GM21367 (cell line): ENCODE measurements at regions not wholly inside any gene's neighbourhood (a gene's known extent, or its start where the extent isn't known, plus 50 kb on each side); places are given as distances from the start of the nearest gene placed in this dataset.

ENCODE experiments used
- ATAC-seq: cut with Tn5 transposase; IDR thresholded peaks from one replicate; pipeline ENCODE4 v1.9.1; 2021; ENCODE audit not compliant: unreplicated experiment

DNA sequence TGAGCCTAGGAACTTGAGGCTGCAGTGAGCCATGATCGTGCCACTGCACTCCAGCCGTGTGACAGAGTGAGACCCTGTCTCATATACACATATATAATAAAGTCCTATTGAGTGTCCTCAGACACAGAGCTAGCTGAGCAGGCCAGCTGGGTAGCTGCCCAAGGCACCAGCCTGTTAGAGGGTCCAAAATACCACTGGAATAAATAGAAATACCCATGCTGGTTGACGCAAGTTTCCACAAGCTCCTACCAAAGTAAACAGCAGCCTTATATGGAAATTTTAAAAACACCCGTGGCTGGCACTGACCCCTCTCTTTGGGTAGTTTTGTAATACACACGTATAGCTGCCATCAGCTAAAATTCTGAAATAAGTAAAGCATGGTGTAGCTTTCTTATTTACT lies 348.6 kb downstream of the BCOR start:
- ATAC-seq, result no peak

- no peak for ATAC-seq
Observed at GRCh38 chrX:39749728-39750127, 348.0 kb downstream of the BCOR start.

- no peak for ATAC-seq
Observed at GRCh38 chrX:39750256-39750790, 347.4 kb downstream of the BCOR start.

DNA sequence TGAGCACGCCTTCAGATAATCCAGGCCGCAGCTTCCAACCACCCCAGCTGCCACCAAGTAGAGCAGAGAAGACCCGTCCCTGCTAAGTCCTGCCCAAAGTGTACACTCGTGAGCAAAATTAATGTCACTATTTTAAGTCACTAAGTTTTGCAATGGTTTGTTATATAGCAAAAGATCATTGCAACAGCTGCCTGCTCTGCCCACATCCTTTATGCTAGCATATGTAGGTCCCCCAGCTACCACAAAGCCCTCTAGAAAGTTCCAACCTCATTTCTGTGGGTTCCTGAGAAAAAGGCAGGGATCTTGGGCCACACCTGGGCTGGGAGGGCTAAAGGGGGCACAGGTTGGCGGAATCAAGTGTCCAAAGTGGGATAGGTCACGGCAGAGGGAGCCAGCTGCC lies 346.9 kb downstream of the BCOR start:
- ATAC-seq, result no peak

GRCh38 chrX:39752815-39753214 lies 344.9 kb downstream of the BCOR start:
- no peak for ATAC-seq

DNA sequence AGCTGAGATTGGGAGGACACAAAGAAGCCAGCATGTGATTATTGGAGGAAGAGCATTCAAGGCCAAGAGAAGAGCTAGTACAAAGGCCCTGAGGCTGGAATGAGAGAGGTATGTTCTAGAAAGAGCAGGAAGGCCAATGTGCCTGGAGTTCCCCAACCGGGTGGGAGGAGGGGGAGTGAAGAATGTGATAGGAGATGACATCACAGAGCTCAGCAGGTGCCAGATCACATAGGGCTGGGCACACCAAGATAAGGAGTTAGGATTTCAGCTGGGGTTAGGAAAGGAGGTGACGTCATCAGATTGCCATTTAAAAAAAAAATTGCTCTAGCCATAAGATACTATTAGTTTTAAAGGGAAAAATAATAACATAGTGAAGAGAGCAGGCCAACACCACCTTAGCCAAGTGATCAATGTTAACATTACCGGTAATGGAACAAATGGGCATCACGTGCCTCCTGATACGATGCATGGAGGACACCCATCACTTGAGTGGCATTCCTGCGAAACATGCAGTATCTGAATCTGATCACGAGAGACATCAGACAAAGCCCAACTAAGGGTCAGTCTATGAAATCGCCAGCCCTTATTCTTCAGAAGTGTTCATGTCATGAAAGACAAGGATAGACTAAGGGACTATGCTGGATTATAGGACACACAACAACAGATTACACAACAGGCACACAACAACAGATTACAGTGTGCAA lies 344.3 kb downstream of the BCOR start:
- no peak for ATAC-seq

DNA sequence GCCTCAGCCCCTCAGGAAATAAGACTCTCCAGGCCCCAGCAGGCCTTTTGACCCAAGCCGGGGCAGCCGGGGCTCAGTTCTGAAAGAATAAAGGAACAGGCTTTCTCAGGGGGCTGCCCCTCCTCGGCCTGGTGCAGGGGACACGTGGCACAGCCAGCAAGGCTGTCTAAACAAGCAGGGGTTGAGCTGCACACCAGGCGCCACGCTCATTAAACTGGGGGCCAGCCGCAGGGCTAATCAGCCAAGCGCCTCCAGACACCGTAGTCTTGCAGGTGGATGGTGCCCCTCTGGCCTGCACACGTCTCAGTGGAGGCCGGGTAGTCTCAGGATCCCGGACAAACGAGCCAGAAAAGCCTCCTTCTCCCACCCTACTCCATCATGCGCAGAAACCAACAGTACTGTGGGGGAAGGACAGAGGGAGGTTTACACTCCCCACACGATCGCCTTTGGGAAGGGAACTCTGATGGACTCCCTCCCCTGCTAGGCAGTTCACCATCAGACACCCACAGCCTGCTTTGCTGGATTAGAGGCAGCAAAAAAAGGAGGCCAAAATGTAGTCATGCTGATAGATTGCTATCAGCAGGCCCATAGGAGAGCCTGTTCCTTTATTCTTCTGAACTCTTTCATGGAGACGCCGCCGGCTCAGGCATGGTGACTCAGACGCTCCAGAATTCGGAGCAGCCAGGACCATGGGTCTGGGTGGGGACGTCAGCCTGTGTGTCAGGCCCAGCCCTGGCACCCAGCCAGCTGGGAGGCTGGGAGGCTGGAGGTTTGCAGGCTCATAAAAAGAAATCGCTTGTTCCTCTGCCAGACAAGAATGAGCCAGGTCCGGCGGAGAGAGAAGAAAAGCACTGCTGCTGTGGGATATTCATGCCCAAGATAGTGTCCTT lies 342.4 kb downstream of the BCOR start:
- no peak for ATAC-seq

GRCh38 chrX:39756086-39756883 lies 341.5 kb downstream of the BCOR start:
- no peak for ATAC-seq

- no peak for ATAC-seq
Observed at GRCh38 chrX:39757971-39758370, 339.8 kb downstream of the BCOR start.

GRCh38 chrX:39758791-39759525 lies 338.8 kb downstream of the BCOR start:
- no peak for ATAC-seq

- ATAC-seq, result no peak
Observed at GRCh38 chrX:39759526-39760224, 338.1 kb downstream of the BCOR start.

GRCh38 chrX:39760930-39761329 lies 336.8 kb downstream of the BCOR start:
- ATAC-seq, result no peak

DNA sequence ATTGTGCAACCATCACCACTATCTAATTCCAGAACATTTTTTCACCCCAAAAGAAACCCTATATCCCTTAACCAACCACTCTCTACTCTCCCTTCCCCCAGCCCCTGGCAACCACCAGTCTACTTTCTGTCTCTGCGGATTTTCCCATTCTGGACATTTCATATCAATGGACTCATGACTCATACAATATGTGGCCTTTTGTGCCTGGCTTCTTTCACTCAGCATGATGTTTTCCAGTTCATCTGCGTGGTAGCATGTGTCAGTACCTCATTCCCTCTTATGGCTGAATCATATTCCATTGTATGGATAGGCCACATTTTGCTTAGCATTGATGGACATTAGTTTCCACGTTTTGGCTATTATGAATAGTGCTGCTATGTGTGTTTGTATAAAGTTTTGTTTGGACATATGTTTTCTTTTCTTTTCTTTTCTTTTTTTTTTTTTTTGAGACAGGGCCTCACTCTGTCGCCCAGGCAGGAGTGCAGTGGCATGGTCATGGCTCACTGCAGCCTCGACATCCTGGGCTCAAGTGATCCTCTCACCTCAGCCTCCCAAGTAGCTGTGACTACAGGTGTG lies 335.4 kb downstream of the BCOR start:
- no peak for ATAC-seq

DNA sequence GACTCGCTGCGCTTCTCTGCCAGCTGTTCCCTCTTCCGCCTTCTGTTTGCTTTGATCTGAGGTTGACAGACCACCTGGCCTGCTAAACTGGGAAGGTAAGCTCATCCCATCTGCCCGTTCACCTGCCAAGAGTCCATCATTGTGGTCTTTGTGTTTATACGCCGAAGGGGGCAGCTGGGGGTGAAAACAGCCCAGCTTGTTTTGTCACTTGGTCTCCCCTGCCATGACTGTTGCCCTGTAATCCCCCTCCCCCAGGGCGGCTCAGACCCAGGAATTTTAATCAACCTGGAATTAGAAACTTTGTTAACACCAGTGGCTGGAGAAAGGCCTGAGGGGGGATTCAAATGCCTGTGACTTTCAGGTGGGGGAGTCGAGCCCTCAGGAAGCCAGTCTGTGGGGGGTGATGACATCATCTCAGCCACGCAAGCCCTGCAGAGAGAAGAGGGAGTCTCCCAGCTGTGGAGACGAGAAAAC lies 333.3 kb downstream of the BCOR start:
- no peak for ATAC-seq

- no peak for ATAC-seq
Observed at GRCh38 chrX:39765327-39765726, 332.4 kb downstream of the BCOR start.

GRCh38 chrX:39766085-39766726 lies 331.6 kb downstream of the BCOR start:
- ATAC-seq, result no peak

DNA sequence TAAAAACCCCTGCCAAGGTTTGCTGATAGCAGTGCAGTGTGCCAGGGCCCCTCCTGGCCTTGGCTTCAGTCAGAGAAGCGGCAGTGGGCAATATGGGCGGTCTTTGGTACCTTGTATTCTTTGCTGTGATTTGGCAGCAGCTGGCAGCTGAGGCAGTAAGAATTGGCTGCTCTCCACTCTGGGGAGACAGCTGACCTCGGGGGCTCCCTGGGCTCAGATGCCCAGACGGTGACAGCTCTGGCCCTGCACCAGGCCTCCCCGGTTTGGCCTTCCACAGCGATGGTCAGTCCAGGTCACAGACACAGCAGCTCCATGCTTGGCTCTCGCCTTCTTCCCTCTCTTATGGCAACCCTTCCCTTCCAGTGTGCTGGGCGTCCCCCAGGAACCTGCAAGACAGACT lies 330.9 kb downstream of the BCOR start:
- no peak for ATAC-seq

- no peak for ATAC-seq
Observed at GRCh38 chrX:39767446-39767845, 330.3 kb downstream of the BCOR start.

DNA sequence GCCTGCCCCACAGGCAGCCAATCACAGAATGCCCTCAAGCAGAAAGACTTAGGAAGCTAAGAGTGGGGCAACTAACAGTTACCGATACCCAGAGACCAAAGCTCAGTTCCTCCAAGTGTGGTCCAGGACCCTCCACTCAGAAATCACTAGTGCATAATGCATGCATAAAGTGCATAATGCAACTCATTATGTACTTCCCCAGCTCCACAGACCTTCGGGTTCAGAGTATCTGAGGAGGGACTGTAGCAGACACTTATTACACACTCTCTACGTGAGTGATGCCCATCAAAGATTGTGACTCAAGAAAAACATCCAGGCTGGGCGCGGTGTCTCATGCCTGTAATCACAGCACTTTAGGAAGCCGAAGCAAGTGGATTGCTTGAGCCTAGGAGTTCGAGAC lies 328.0 kb downstream of the BCOR start:
- no peak for ATAC-seq
